OCI-LY3 (cell line): ENCODE measurements at regions not wholly inside any gene's neighbourhood (a gene's known extent, or its start where the extent isn't known, plus 50 kb on each side); places are given as distances from the start of the nearest gene placed in this dataset.
"Not testable (repeated sequence)": the region's sequence is repeated elsewhere in the genome, so short reads cannot be mapped to it uniquely, and the experiment has no call there.

Experiments used
- H2AFZ ChIP-seq: fragments of 200-600, 300-600 bp; shearing (Covaris generic); 2 replicates; pipeline ENCODE4 v1.6.0; 2014; ENCODE audit warnings: antibody characterized with exemption, low read depth, low read length
- H3K27ac ChIP-seq: fragments of 200-600, 300-600 bp; sonication (generic); 2 replicates; pipeline ENCODE4 v1.5.1; 2014; ENCODE audit warnings: mild to moderate bottlenecking, low read length, moderate library complexity, mixed read lengths
- H3K27me3 ChIP-seq: fragments of 200-600, 300-600 bp; sonication (generic); 2 replicates; pipeline ENCODE4 v1.6.1; 2014; ENCODE audit warnings: low read depth, low read length, mixed read lengths
- H3K36me3 ChIP-seq: fragments of 200-600, 300-600 bp; sonication (generic); replicated peaks from 2 replicates; pipeline ENCODE3; 2014; ENCODE audit warnings: low read depth, low read length, mixed read lengths
- H3K4me1 ChIP-seq: fragments of 300-600, 200-600 bp; sonication (generic); 2 replicates; pipeline ENCODE4 v1.6.1; 2014; ENCODE audit warnings: low read length, mixed read lengths
- H3K4me2 ChIP-seq: fragments of 200-600, 300-600 bp; sonication (generic); 2 replicates; pipeline ENCODE4 v1.6.1; 2014; ENCODE audit warnings: low read length, mixed read lengths
- H3K4me3 ChIP-seq: fragments of 300-600, 200-600 bp; sonication (generic); 2 replicates; pipeline ENCODE4 v1.5.1; 2014; ENCODE audit warnings: antibody characterized with exemption, mild to moderate bottlenecking, low read length, moderate library complexity
- H3K79me2 ChIP-seq: fragments of 300-600, 200-600 bp; shearing (Covaris generic); 2 replicates; pipeline ENCODE4 v1.6.1; 2014; ENCODE audit warnings: mild to moderate bottlenecking, low read length, mixed read lengths
- H3K9ac ChIP-seq: fragments of 300-600, 200-600 bp; shearing (Covaris generic); 2 replicates; pipeline ENCODE4 v1.6.0; 2014; ENCODE audit warnings: mild to moderate bottlenecking, low read length, moderate library complexity
- H3K9me3 ChIP-seq: fragments of 200-600, 300-600 bp; shearing (Covaris generic); 2 replicates; pipeline ENCODE4 v1.6.1; 2014; ENCODE audit warnings: low read length, mixed read lengths; ENCODE audit not compliant: insufficient read depth
- H4K20me1 ChIP-seq: fragments of 200-600, 300-600 bp; sonication (generic); 2 replicates; pipeline ENCODE4 v1.6.1; 2016; ENCODE audit warnings: low read length, mixed read lengths; ENCODE audit not compliant: insufficient read depth
- EZH2phosphoT487 ChIP-seq: fragments of 200-600 bp; shearing (Covaris generic); IDR thresholded peaks from 2 replicates; pipeline ENCODE4 v1.6.1; 2018; ENCODE audit warnings: antibody characterized with exemption, mixed run types, low read depth
- TF ChIP-seq, protein P1 (sequence below): fragments of 200-600, 300-600 bp; sonication (generic); IDR thresholded peaks from 2 replicates; pipeline ENCODE4 v1.5.1; 2014; ENCODE audit warnings: antibody characterized with exemption, low read length, low read depth

- Histone ChIP-seq H3K79me2 (no peaks in the 10 kb centered on the region), H3K4me2 (peak overlapping the region; percentile 92), H3K27me3 (no peaks in the 10 kb centered on the region), H3K4me1 (peaks cover 25% of the 10 kb centered on the region), H3K9ac (peak overlapping the region; percentile 59), H3K9me3 (no peaks in the 10 kb centered on the region), H3K36me3 (no peaks in the 10 kb centered on the region), H3K27ac (peak overlapping the region; percentile 29), H3K4me3 (peak overlapping the region; percentile 76), H4K20me1 (no peaks in the 10 kb centered on the region), H2AFZ (peak overlapping the region; percentile 75)
- TF ChIP-seq EZH2phosphoT487: no peak
- TF ChIP-seq, protein P1, sequence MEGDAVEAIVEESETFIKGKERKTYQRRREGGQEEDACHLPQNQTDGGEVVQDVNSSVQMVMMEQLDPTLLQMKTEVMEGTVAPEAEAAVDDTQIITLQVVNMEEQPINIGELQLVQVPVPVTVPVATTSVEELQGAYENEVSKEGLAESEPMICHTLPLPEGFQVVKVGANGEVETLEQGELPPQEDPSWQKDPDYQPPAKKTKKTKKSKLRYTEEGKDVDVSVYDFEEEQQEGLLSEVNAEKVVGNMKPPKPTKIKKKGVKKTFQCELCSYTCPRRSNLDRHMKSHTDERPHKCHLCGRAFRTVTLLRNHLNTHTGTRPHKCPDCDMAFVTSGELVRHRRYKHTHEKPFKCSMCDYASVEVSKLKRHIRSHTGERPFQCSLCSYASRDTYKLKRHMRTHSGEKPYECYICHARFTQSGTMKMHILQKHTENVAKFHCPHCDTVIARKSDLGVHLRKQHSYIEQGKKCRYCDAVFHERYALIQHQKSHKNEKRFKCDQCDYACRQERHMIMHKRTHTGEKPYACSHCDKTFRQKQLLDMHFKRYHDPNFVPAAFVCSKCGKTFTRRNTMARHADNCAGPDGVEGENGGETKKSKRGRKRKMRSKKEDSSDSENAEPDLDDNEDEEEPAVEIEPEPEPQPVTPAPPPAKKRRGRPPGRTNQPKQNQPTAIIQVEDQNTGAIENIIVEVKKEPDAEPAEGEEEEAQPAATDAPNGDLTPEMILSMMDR: peak; percentile 56
Observed at GRCh38 chr5:17412760-17413671, 85.0 kb upstream of the TAF11L2 start.

DNA sequence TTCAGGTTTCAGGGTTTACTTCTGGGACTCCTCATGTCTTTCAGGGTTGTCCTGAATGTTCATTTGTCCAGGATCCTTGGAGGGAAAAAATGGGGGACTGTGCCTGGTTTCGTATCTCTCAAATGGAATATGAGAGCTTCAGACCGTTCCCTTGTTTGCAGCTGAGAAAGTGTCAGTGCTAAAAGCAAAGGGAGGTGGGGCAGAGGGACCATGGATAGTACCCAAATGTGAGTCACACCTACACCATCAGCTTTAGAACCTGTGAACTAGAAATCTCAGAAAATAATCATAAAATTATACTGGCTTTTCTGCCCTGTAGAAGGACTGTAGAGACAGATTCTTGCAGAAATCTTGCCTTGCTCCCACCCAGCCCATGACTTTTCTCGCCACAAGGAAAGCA lies 84.3 kb upstream of the TAF11L2 start:
- no peaks in the 10 kb centered on the region for H3K79me2 ChIP-seq
- H3K4me3 ChIP-seq: peak overlapping the region; percentile 76
- peak overlapping the region; percentile 29 for H3K27ac ChIP-seq
- H3K9me3 ChIP-seq: no peaks in the 10 kb centered on the region
- peaks cover 25% of the 10 kb centered on the region for H3K4me1 ChIP-seq
- no peaks in the 10 kb centered on the region for H3K36me3 ChIP-seq
- TF ChIP-seq, protein P1: no peak
- no peak for TF ChIP-seq EZH2phosphoT487
- H3K9ac ChIP-seq: peak overlapping the region; percentile 59
- peak overlapping the region; percentile 75 for H2AFZ ChIP-seq
- peak overlapping the region; percentile 92 for H3K4me2 ChIP-seq
- H4K20me1 ChIP-seq: no peaks in the 10 kb centered on the region
- no peaks in the 10 kb centered on the region for H3K27me3 ChIP-seq

- H3K27ac ChIP-seq: no peak overlapping the region
- TF ChIP-seq EZH2phosphoT487: no peak
- TF ChIP-seq, protein P1: no peak
Observed at GRCh38 chr5:17415321-17415758, 82.7 kb upstream of the TAF11L2 start.

DNA sequence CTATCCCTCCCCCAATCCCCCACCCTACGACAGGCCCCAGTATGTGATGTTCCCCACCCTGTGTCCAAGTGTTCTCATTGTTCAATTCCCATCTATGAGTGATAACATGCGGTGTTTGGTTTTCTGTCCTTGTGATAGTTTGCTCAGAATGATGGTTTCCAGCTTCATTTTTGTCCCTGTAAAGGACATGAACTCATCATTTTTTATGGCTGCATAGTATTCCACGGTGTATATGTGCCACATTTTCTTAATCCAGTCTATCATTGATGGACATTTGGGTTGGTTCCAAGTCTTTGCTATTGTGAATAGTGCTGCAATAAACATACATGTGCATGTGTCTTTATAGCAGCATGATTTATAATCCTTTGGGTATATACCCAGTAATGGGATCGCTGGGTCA lies 81.7 kb upstream of the TAF11L2 start:
- H3K79me2 ChIP-seq, H3K4me3 ChIP-seq, H3K36me3 ChIP-seq, H2AFZ ChIP-seq, H3K27me3 ChIP-seq, H3K9me3 ChIP-seq, H3K27ac ChIP-seq, H3K9ac ChIP-seq, H3K4me2 ChIP-seq, H4K20me1 ChIP-seq: not testable (repeated sequence)
- H3K4me1 ChIP-seq: peaks cover 24% of the 10 kb centered on the region

More at GRCh38 chr5:17415321-17415758, 82.7 kb upstream of the TAF11L2 start:
- H3K9me3 ChIP-seq: no peaks in the 10 kb centered on the region
- no peaks in the 10 kb centered on the region for H4K20me1 ChIP-seq
- H3K79me2 ChIP-seq: no peaks in the 10 kb centered on the region
- H3K4me2 ChIP-seq: no peak overlapping the region
- H3K4me1 ChIP-seq: peaks cover 25% of the 10 kb centered on the region
- H3K9ac ChIP-seq: no peak overlapping the region
- no peaks in the 10 kb centered on the region for H3K27me3 ChIP-seq
- H3K36me3 ChIP-seq: no peaks in the 10 kb centered on the region
- H3K4me3 ChIP-seq: no peak overlapping the region
- H2AFZ ChIP-seq: no peak overlapping the region
